HG02642 (cell line): ENCODE measurements at regions not wholly inside any gene's neighbourhood (a gene's known extent, or its start where the extent isn't known, plus 50 kb on each side); places are given as distances from the start of the nearest gene placed in this dataset.
"Not testable (repeated sequence)": the region's sequence is repeated elsewhere in the genome, so short reads cannot be mapped to it uniquely, and the experiment has no call there.

Experiments
- ATAC-seq: cut with Tn5 transposase; IDR thresholded peaks from one replicate; pipeline ENCODE4 v1.9.1; 2021; ENCODE audit warnings: mild to moderate bottlenecking; ENCODE audit not compliant: unreplicated experiment, poor library complexity

- ATAC-seq: no peak
Measured at GRCh38 chr10:29804025-29804852, 169.5 kb upstream of the SVIL start.

- no peak for ATAC-seq
Measured at GRCh38 chr10:29802171-29802570, 167.4 kb upstream of the SVIL start.

- no peak for ATAC-seq
Measured at GRCh38 chr10:29798921-29799690, 164.3 kb upstream of the SVIL start.

- ATAC-seq: no peak
Measured at GRCh38 chr10:29797616-29798015, 162.8 kb upstream of the SVIL start.

- ATAC-seq: no peak
Measured at GRCh38 chr10:29795850-29796249, 161.1 kb upstream of the SVIL start.

- ATAC-seq: no peak
Measured at GRCh38 chr10:29794776-29795611, 160.2 kb upstream of the SVIL start.

GRCh38 chr10:29791773-29792172, 157.0 kb upstream of the SVIL start:
- ATAC-seq: no peak

GRCh38 chr10:29790207-29790606, 155.4 kb upstream of the SVIL start:
- no peak for ATAC-seq

GRCh38 chr10:29788113-29788512, 153.3 kb upstream of the SVIL start:
- no peak for ATAC-seq

- no peak for ATAC-seq
Measured at GRCh38 chr10:29785701-29786100, 150.9 kb upstream of the SVIL start.

- ATAC-seq: no peak
Measured at GRCh38 chr10:29784175-29784773, 149.5 kb upstream of the SVIL start.

- ATAC-seq: no peak
Measured at GRCh38 chr10:29783201-29783947, 148.6 kb upstream of the SVIL start.

- no peak for ATAC-seq
Measured at GRCh38 chr10:29780639-29781038, 145.9 kb upstream of the SVIL start.

GRCh38 chr10:29780096-29780495, 145.3 kb upstream of the SVIL start:
- no peak for ATAC-seq

- ATAC-seq: no peak
Measured at GRCh38 chr10:29776246-29776645, 141.5 kb upstream of the SVIL start.

- ATAC-seq: no peak
Measured at GRCh38 chr10:29774475-29774874, 139.7 kb upstream of the SVIL start.

GRCh38 chr10:29773675-29774091, 138.9 kb upstream of the SVIL start:
- no peak for ATAC-seq

GRCh38 chr10:29772403-29772802, 137.6 kb upstream of the SVIL start:
- ATAC-seq: no peak

- ATAC-seq: no peak
Measured at GRCh38 chr10:29771376-29771775, 136.6 kb upstream of the SVIL start.

- ATAC-seq: not testable (repeated sequence)
Measured at GRCh38 chr10:29769277-29769676, 134.5 kb upstream of the SVIL start.
